Liver (tissue), 3 donors: ENCODE measurements at regions not wholly inside any gene's neighbourhood (a gene's known extent, or its start where the extent isn't known, plus 50 kb on each side); places are given as distances from the start of the nearest gene placed in this dataset.

Experiments used
- CTCF ChIP-seq: fragments of 150-350 bp; IDR thresholded peaks from 2 replicates; pipeline ENCODE4 v1.5.1; 2017; ENCODE audit warnings: improper control_type of control experiment, low read depth, low read length; ENCODE audit not compliant: missing input control
- EGR1 ChIP-seq, 2 donors: IDR thresholded peaks; 2 replicates each; pipeline ENCODE4 v1.6.1; 2016 to 2018; ENCODE audit warnings: antibody characterized with exemption in 2 of 2, low read depth in 2 of 2
- MAX ChIP-seq: IDR thresholded peaks from 2 replicates; pipeline ENCODE4 v1.6.1; 2016; ENCODE audit warnings: antibody characterized with exemption
- YY1 ChIP-seq: IDR thresholded peaks from 2 replicates; pipeline ENCODE4 v1.6.1; 2016; ENCODE audit warnings: antibody characterized with exemption, mild to moderate bottlenecking
- donor health status: healthy.
- donor health status: healthy.

GRCh38 chr2:222025881-222026271 is 272.9 kb downstream of the PAX3 start:
- TF ChIP-seq CTCF (no peak), MAX (no peak), EGR1 (IDR thresholded peaks at IDR 0.05; ENCODE audit: low read depth in 2 of 2) (no peak), YY1 (no peak)
